ENCODE measurements at regions not wholly inside any gene's neighbourhood (a gene's known extent, or its start where the extent isn't known, plus 50 kb on each side); places are given as distances from the start of the nearest gene placed in this dataset.

DNA sequence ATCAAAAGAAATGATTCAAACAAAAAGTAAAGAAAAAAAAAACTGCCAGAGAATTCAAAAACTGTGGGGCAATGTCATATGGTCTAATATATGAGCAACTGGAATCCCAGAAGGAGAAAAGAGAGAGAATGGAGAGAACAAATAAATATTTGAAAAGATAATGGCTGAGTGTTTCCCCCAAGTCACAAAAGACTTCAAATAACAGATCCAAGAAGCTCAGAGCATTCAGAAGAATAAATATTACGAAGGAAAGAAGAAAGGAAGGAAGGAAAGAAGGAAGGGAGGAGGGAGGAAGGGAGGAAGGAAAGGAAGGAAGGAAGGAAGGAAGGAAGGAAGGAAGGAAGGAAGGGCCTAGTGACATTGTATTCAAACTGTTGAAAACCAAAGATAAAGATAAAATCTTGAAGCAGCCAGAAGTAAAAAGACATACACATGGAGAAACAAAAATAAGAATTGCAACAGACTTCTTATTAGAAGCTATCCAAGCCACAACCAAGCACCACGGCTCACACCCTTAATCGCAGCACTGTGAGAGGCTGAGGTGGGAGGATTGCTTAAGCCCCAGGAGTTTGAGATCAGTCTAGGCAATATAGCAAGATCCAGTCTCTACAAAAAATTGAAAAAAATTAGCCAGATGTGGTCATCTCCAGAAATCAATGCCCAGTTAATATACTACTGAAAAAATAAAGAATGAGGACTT lies 118.9 kb upstream of the IGSF10 start:
- Histone ChIP-seq H3K36me3 (no peaks in the 10 kb centered on the region), H3K4me3 (ENCODE audit: low read depth, low read length) (no peak overlapping the region), H3K27me3 (no peaks in the 10 kb centered on the region), H3K4me1 (peaks cover 4% of the 10 kb centered on the region), H3K9me3 (peaks cover 6% of the 10 kb centered on the region; the same call in 1 of the 2 replicates)
- DNase-seq: no peak
- TF ChIP-seq, protein P1, sequence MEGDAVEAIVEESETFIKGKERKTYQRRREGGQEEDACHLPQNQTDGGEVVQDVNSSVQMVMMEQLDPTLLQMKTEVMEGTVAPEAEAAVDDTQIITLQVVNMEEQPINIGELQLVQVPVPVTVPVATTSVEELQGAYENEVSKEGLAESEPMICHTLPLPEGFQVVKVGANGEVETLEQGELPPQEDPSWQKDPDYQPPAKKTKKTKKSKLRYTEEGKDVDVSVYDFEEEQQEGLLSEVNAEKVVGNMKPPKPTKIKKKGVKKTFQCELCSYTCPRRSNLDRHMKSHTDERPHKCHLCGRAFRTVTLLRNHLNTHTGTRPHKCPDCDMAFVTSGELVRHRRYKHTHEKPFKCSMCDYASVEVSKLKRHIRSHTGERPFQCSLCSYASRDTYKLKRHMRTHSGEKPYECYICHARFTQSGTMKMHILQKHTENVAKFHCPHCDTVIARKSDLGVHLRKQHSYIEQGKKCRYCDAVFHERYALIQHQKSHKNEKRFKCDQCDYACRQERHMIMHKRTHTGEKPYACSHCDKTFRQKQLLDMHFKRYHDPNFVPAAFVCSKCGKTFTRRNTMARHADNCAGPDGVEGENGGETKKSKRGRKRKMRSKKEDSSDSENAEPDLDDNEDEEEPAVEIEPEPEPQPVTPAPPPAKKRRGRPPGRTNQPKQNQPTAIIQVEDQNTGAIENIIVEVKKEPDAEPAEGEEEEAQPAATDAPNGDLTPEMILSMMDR (IDR thresholded peaks at IDR 0.05; ENCODE audit: low read depth, low read length): no peak

DNA sequence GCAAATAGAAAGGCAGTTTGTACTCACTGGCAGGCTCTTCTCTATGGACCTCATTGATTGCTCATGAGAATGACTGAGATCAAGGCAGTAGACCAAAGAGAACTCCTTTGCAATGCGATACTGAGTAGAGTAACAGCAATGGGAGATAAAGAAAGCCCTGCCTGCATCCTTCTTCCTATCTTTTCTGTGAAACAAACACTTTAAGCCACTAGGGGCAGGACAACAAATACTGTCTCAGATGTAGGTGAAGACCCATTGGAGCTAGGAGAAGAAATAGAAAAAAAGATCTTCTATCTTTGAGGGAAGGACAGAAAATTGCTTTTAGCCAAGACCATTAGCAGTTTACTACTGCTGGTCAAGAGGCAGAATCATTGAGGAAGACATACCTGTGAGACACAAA lies 117.6 kb upstream of the IGSF10 start:
- no peaks in the 10 kb centered on the region for H3K36me3 ChIP-seq
- H3K4me1 ChIP-seq: no peaks in the 10 kb centered on the region
- H3K27me3 ChIP-seq: no peaks in the 10 kb centered on the region
- H3K4me3 ChIP-seq (ENCODE audit: low read depth, low read length): no peak overlapping the region
- DNase-seq: no peak
- H3K9me3 ChIP-seq: peaks cover 6% of the 10 kb centered on the region; the same call in 1 of the 2 replicates
- TF ChIP-seq, protein P1 (IDR thresholded peaks at IDR 0.05; ENCODE audit: low read depth, low read length): peak; percentile 22

DNA sequence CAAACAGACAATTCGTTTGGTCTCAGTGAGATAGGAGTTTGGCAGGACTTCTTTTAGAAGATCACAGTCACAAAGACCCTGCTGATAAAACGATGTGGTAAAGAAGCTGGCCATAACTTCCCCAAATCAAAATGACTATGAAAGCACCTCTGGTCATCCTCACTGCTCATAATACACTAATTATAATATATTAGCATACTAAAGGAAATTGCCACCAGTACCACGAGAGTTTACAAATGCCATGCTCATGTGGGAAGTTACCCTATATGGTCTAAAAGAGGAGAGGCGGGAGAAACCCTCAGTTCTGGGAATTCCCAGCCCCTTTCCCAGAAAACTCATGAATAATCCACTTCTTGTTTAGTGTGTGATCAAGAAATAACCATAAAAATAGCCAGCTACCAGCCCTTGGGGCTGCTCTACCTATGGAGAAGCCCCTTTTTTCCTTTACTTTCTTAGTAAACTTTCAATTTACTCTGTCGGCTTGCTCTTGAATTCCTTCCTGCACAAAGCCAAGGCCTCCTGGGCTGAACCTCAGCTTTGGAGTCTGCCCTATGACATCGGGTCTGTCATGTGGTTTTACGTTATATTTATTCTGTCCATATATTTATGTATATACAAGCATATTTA lies 115.8 kb upstream of the IGSF10 start:
- H3K27me3 ChIP-seq: no peaks in the 10 kb centered on the region
- TF ChIP-seq, protein P1 (IDR thresholded peaks at IDR 0.05; ENCODE audit: low read depth, low read length): no peak
- H3K4me1 ChIP-seq: no peaks in the 10 kb centered on the region
- peaks cover 6% of the 10 kb centered on the region; the same call in 1 of the 2 replicates for H3K9me3 ChIP-seq
- H3K36me3 ChIP-seq: no peaks in the 10 kb centered on the region
- no peak for DNase-seq
- H3K4me3 ChIP-seq (ENCODE audit: low read depth, low read length): no peak overlapping the region

DNA sequence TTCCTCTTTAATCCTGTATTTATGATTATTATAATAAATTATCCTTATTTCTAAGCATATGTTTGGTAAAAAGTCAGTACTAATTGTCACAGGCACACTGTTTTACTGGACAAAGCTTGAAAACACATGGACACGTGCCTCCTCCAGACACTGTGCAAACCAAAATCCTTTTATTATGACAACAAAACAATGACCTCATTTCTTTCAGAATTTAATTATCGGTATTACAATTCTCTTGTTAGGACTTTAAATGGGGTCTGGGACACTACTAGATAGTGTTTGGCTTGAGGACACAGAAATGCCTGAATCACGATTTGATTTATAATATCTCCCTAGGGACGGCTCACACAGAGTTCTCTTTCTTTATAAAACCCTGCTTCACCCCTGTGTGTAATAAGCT lies 107.3 kb upstream of the IGSF10 start:
- Histone ChIP-seq H3K4me3 (ENCODE audit: low read depth, low read length) (no peak overlapping the region), H3K9me3 (no peaks in the 10 kb centered on the region), H3K27me3 (no peaks in the 10 kb centered on the region), H3K36me3 (no peaks in the 10 kb centered on the region), H3K4me1 (peaks cover 21% of the 10 kb centered on the region)
- DNase-seq: peak; percentile 36
- TF ChIP-seq, protein P1 (IDR thresholded peaks at IDR 0.05; ENCODE audit: low read depth, low read length): no peak

DNA sequence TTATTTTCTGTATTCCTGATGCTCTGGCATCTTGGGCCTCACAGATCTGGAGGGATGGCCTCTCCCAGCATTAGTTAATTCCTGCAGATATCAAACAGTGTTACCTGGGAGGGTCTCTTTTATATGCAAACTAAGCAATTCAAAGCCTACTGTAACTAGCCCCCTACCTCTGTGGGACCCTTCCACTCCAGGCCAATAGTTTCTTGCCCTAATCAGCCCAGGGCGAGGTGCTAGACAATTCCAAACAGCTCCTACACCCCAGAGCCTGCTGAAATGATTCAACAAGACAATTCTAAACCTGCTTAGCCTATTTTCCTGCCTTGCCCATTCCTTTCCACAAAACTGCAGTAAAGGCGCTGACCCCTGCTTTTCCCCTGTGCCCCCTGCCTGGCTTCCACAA lies 106.6 kb upstream of the IGSF10 start:
- no peaks in the 10 kb centered on the region for H3K27me3 ChIP-seq

More for the DNA sequence above, 106.6 kb upstream of the IGSF10 start:
- no peak overlapping the region for H3K4me3 ChIP-seq (ENCODE audit: low read depth, low read length)
- peaks cover 21% of the 10 kb centered on the region for H3K4me1 ChIP-seq
- DNase-seq: no peak
- TF ChIP-seq, protein P1 (IDR thresholded peaks at IDR 0.05; ENCODE audit: low read depth, low read length): no peak
- no peaks in the 10 kb centered on the region for H3K36me3 ChIP-seq
- H3K9me3 ChIP-seq: no peaks in the 10 kb centered on the region

Measured in BE2C (cell line).